Uterus (tissue), 3 donors: ENCODE measurements at regions not wholly inside any gene's neighbourhood (a gene's known extent, or its start where the extent isn't known, plus 50 kb on each side); places are given as distances from the start of the nearest gene placed in this dataset.

ENCODE experiments used
- DNase-seq, 2 donors: peaks; one replicate each; pipeline ENCODE4 v3.0.0-alpha.2; 2019 to 2020
- H3K27ac ChIP-seq, 2 donors: fragments of 200-600 bp; sonication (generic); 1 replicate in 1 of 2; 2 replicates in 1 of 2; pipeline ENCODE4 v1.5.1; 2016 to 2018
- H3K27me3 ChIP-seq, 2 donors: fragments of 200-600 bp; sonication (generic); one replicate each; pipeline ENCODE4 v1.5.1; 2018 to 2019; ENCODE audit warnings: control low read depth in 1 of 2
- H3K36me3 ChIP-seq, 2 donors: fragments of 200-600 bp; sonication (generic); one replicate each; pipeline ENCODE4 v1.5.1; 2019; ENCODE audit warnings: control low read depth in 1 of 2
- H3K4me1 ChIP-seq, 2 donors: fragments of 200-600 bp; sonication (generic); one replicate each; pipeline ENCODE4 v1.5.1; 2018 to 2019; ENCODE audit warnings: control low read depth in 1 of 2
- H3K4me3 ChIP-seq, 2 donors: fragments of 200-600 bp; sonication (generic); 1 replicate in 1 of 2; 2 replicates in 1 of 2; pipeline ENCODE4 v1.5.1; 2018 to 2019; ENCODE audit warnings: mild to moderate bottlenecking in 1 of 2
- H3K9me3 ChIP-seq, 2 donors: fragments of 200-600 bp; sonication (generic); one replicate each; pipeline ENCODE4 v1.5.1; 2019; ENCODE audit warnings: control low read depth in 1 of 2
- POLR2A ChIP-seq, 2 donors: fragments of 450-650 bp; IDR thresholded peaks; one replicate each; pipeline ENCODE4 v1.6.1; 2016; ENCODE audit warnings: antibody characterized with exemption in 2 of 2, mild to moderate bottlenecking in 1 of 2, moderate library complexity in 1 of 2
- intact Hi-C: fragments of 100-400 bp; cut with DNase I; formaldehyde crosslinking; loops from one replicate; pipeline ENCODE4 v1.15.1; 2023; ENCODE audit warnings: low total_unique reads
- TF ChIP-seq, protein P1 (sequence below), 4 experiments: fragments of 200-600 bp in 2 of 4; fragments of 450-650 bp in 2 of 4; sonication (generic) in 2 of 4; IDR thresholded peaks; one replicate each; pipeline ENCODE4 v1.5.1; 2016 to 2019; ENCODE audit warnings: antibody characterized with exemption in 4 of 4, mild to moderate bottlenecking in 2 of 4, moderate library complexity in 1 of 4
- donor health status: DM: yes; HTN: yes; CAD: no.

DNA sequence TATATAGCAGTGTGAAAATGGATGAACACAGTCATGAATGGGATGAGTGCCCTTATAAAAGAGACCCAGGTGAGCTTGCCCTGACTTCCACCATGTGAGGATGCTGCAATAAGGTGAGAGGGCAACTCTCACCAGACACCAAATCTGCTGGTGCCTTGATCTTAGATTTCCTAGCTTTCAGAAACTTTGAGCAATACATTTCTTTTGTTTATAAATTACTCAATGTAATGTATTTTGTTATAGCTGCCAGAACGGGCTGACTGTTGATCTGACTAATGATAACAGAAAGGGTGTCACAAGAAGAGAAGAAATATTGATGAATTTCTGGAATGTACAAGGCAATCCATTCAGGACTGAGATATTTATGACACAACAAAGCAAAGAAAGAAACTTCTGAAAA is 180.5 kb downstream of the MCHR2 start:
- DNase-seq = no peak
- no peak for TF ChIP-seq POLR2A (IDR thresholded peaks at IDR 0.05)
- TF ChIP-seq, protein P1, sequence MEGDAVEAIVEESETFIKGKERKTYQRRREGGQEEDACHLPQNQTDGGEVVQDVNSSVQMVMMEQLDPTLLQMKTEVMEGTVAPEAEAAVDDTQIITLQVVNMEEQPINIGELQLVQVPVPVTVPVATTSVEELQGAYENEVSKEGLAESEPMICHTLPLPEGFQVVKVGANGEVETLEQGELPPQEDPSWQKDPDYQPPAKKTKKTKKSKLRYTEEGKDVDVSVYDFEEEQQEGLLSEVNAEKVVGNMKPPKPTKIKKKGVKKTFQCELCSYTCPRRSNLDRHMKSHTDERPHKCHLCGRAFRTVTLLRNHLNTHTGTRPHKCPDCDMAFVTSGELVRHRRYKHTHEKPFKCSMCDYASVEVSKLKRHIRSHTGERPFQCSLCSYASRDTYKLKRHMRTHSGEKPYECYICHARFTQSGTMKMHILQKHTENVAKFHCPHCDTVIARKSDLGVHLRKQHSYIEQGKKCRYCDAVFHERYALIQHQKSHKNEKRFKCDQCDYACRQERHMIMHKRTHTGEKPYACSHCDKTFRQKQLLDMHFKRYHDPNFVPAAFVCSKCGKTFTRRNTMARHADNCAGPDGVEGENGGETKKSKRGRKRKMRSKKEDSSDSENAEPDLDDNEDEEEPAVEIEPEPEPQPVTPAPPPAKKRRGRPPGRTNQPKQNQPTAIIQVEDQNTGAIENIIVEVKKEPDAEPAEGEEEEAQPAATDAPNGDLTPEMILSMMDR (IDR thresholded peaks at IDR 0.05) = no peak
- Histone ChIP-seq H3K4me3 (no peak overlapping the region), H3K27me3 (no peaks in the 10 kb centered on the region), H3K9me3 (no peaks in the 10 kb centered on the region), H3K36me3 (no peaks in the 10 kb centered on the region), H3K4me1 (no peaks in the 10 kb centered on the region), H3K27ac (no peak overlapping the region)
- intact Hi-C loops = no loop called here

DNA sequence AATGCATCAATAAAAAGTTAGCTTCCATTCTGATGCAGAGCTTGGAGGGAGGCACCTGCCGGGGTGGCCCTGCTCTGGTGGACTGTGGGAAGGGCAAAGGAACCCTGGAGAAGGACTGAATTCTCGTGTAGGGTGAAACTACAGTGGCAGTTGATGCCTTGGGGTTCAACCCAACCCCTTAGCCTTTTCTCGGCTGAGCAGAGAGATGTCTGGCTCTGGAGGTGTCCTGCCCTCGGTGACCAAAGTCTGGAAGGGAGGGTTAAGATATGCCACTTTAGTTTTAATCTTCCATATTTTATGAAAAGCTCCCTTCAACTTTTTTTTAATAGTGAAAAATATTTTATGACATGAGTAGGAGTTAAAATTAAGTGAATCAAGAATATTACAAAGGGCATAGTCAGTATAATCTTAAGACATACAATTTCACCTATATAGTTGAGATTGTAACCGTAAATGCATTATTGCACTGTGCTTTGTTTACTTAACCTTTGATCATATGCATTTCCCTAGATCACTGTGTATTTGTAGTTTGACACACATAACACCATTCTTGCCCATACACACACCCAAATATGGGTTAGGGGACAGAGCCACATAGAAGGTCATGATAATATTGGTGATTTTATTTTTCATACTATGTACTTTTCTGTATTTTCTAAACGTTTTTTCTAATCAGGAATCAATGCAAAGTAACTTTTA is 179.6 kb downstream of the MCHR2 start:
- Histone ChIP-seq H3K27ac (no peak overlapping the region), H3K4me3 (no peak overlapping the region), H3K4me1 (no peaks in the 10 kb centered on the region), H3K9me3 (no peaks in the 10 kb centered on the region), H3K36me3 (no peaks in the 10 kb centered on the region), H3K27me3 (no peaks in the 10 kb centered on the region)
- TF ChIP-seq, protein P1 (IDR thresholded peaks at IDR 0.05) = no peak
- TF ChIP-seq POLR2A (IDR thresholded peaks at IDR 0.05) = no peak
- no peak for DNase-seq
- intact Hi-C loops = no loop called here

DNA sequence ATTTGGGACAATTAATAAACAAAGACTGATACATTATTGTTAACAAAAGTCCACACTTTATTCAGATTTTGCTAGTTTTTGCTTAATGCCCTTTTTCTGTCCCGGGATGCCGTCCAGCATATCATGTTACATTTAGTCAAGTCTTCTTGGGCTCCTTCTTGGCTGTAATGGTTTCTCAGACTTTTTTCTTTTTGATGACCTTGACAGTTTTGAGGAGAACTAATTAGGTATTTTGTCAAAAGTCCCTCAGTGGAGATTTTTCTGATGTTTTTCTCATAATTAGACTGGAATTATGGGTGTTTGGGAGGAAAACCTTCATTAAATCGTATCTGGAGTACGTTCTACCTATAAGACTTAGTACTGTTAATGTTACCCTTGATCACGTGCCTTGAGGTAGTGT is 177.2 kb downstream of the MCHR2 start:
- Histone ChIP-seq H3K27me3 (no peaks in the 10 kb centered on the region), H3K4me1 (no peaks in the 10 kb centered on the region), H3K36me3 (no peaks in the 10 kb centered on the region), H3K4me3 (no peak overlapping the region), H3K27ac (no peak overlapping the region), H3K9me3 (no peaks in the 10 kb centered on the region)
- intact Hi-C loops = no loop called here
- no peak for TF ChIP-seq POLR2A (IDR thresholded peaks at IDR 0.05)
- TF ChIP-seq, protein P1 (IDR thresholded peaks at IDR 0.05) = no peak
- no peak for DNase-seq

DNA sequence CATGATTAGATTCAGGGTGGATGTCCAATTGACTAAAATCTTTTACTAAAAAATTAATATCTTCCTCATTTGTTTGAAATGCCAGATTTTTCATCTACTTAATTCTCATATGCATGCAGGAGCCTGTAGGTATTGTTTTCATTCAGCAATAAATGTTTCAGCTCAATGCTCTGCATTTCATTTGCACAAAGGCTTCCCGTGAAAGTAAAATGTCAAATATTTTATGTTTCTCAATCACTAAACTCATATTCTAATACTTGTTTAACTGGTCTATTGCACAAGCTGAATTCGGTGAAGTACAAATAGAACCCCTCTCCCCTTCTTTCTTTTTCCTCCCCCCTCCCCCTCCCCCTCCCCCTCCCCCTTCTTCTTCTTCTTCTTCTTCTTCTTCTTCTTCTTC is 175.9 kb downstream of the MCHR2 start:
- Histone ChIP-seq H3K4me3 (no peak overlapping the region), H3K27ac (no peak overlapping the region), H3K9me3 (no peaks in the 10 kb centered on the region), H3K4me1 (no peaks in the 10 kb centered on the region), H3K27me3 (no peaks in the 10 kb centered on the region), H3K36me3 (no peaks in the 10 kb centered on the region)
- intact Hi-C loops = no loop called here
- DNase-seq = no peak
- TF ChIP-seq POLR2A (IDR thresholded peaks at IDR 0.05) = no peak
- TF ChIP-seq, protein P1 (IDR thresholded peaks at IDR 0.05) = no peak

DNA sequence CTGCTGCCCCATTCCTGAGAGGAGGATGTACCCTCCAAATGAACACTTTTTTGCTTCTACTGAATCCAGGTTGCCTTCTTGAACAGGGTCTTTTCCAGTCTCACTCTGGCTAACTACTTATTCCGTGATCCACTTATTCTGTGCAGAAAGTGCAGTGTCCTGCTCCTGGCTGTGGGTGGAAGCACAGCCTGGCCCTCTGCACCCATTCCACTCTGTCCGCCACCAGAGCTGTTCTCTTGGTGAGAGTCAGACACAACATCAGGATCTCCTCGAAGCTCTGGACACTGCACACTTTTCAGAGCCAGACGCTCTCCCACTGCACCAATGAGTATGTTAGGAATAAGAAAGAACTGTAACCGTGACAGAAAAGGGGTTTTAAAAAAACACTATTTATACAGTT is 174.2 kb downstream of the MCHR2 start:
- no peaks in the 10 kb centered on the region for H3K36me3 ChIP-seq
- DNase-seq = no peak
- TF ChIP-seq, protein P1 (IDR thresholded peaks at IDR 0.05) = no peak
- TF ChIP-seq POLR2A (IDR thresholded peaks at IDR 0.05) = no peak
- H3K4me1 ChIP-seq = no peaks in the 10 kb centered on the region
- no peak overlapping the region for H3K4me3 ChIP-seq
- no peak overlapping the region for H3K27ac ChIP-seq
- H3K27me3 ChIP-seq = no peaks in the 10 kb centered on the region
- no peaks in the 10 kb centered on the region for H3K9me3 ChIP-seq
- intact Hi-C loops = no loop called here
